NCI-H146 treated with DMSO at 0.1 percent for 48 hours (cell line): ENCODE measurements at regions not wholly inside any gene's neighbourhood (a gene's known extent, or its start where the extent isn't known, plus 50 kb on each side); places are given as distances from the start of the nearest gene placed in this dataset.
"Not testable (repeated sequence)": the region's sequence is repeated elsewhere in the genome, so short reads cannot be mapped to it uniquely, and the experiment has no call there.

Experiments used
- DNase-seq: peaks from one replicate; lab custom pipeline; 2025; ENCODE audit not compliant: unreplicated experiment; lab: John Stamatoyannopoulos, UW

- no peak for DNase-seq
These were observed 419.1 kb upstream of the KLHL4 start for GRCh38 chrX:87098477-87098876.

DNA sequence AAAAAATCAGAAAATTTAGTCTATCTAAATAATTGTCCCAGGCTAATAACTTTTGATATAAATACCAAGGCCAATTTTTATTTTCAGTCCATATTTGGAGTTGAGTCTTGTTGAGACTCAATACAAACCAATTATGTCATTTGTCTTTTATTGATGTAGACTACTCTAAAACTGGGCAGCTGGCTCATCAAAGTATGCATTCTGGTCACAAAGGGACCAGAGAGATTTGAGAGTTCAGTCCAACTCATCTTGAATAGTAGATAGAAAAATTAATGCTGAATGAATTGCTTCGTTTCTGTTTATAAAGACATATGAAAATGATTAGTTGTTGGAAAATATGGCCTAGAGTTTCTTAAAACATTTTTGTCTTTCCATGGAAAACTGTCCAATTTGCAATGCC is 412.5 kb upstream of the KLHL4 start:
- no peak for DNase-seq

DNA sequence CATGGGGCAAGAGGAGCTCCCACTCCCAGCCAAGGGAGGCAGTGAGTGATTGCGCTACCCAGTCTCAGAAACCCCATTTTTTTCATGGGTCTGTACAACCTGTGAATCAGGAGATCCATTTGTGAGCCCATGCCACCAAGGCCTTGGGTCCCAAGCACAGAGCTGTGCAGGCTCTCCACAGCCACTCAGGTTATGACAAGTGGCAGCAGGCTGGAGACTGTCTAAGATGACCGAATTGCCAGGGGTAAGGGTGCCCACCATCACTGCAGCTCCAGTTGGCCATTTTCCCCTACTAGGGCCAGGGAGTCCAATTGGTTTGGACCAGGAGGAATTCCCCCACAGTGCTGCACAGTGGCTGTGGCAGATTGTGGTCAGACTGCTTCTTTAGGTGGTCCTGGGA is 407.5 kb upstream of the KLHL4 start:
- no peak for DNase-seq

GRCh38 chrX:87140800-87141483 is 376.7 kb upstream of the KLHL4 start:
- DNase-seq: no peak

DNA sequence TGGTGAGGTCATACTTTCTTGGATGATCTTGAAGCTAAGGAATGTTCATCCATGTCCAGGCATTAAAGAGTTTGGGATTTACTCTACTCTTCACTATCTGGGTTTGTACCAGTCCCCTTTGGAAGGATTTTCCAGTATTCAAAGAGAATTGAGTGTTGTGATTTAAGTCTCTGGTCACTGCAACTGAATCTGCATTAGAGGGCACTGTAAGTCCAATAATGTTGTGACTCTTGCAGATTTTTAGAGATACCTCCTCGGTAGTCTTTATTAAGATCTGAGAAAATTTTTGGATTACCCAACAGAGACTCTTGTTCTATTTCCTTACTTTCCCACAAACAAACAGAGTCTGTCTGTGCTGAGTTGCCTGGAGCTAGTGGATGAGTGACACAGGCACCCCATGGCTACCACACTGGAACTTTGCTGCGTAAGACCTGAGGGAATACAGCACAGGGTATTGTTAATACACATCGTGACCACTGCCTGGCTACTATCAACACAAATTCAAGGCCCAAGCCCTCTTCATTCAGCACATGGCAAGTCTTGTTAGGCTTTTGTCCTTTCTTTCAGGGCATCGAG is 357.1 kb upstream of the KLHL4 start:
- no peak for DNase-seq

DNA sequence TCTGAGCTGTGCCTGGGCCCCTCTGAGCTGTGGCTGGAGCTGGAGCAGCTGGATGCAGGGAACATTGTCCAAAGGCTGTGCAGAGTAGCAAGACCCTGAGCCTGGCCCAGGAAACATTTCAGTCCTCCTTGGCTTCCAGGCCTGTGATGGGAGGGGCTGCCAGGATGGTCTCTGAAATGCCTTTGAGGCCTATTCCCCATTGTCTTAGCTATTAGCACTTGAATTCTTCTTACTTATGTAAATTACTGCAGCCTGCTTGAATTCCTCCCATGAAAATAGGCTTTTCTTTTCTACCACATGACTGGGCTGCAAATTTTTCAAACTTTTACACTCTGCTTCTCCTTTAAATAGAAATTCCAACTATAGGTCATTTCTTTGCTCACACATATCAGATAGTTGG is 349.8 kb upstream of the KLHL4 start:
- no peak for DNase-seq

GRCh38 chrX:87178009-87178408 is 339.6 kb upstream of the KLHL4 start:
- DNase-seq: not testable (repeated sequence)
